Activated gamma-delta T cell (primary cell): ENCODE measurements at regions not wholly inside any gene's neighbourhood (a gene's known extent, or its start where the extent isn't known, plus 50 kb on each side); places are given as distances from the start of the nearest gene placed in this dataset.
"Not testable (repeated sequence)": the region's sequence is repeated elsewhere in the genome, so short reads cannot be mapped to it uniquely, and the experiment has no call there.

Experiments
- DNase-seq: peaks from one replicate; lab custom pipeline; 2025; lab: John Stamatoyannopoulos, UW

DNA sequence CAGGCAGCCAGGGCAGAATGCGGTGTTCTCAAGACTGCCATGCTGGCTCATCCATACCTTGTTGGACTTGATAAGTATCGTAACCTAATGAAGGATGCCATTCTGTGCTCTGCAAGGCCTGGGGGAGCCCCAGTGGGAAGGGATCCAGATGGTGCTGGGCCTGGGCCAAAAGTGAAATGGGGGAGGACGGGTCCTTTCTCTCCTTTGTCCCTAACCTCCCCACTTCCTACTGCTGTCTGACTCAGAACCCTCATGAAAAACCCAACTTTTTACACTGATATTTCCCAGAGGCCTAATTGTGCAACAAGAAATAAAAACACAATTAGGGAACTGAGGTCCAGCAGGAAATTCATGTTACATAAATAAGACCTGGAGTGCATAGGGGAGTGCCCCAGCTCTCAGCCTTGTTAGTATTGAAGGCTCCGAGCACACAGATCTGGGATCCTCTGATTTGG is 193.7 kb upstream of the SVIL start:
- DNase-seq = no peak

DNA sequence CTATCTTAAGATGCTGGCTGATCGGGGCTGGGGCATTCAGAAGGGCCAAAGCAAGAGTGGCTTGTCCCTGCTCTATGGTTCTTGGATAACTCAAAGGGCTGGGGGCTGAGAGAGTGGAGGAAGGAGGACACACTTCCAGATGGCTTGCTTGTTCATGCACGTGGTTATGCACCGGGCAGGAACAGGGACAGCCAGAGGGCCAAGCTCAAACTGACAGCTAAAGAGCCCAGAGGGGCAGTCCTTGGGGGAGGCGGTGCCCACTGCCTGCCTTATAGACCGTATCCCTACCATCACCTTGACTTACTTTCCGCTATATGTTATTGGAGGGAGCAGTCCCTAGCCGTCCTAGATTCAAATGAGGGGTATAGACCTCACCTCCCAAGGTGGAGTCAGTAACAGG is 192.7 kb upstream of the SVIL start:
- DNase-seq = no peak

DNA sequence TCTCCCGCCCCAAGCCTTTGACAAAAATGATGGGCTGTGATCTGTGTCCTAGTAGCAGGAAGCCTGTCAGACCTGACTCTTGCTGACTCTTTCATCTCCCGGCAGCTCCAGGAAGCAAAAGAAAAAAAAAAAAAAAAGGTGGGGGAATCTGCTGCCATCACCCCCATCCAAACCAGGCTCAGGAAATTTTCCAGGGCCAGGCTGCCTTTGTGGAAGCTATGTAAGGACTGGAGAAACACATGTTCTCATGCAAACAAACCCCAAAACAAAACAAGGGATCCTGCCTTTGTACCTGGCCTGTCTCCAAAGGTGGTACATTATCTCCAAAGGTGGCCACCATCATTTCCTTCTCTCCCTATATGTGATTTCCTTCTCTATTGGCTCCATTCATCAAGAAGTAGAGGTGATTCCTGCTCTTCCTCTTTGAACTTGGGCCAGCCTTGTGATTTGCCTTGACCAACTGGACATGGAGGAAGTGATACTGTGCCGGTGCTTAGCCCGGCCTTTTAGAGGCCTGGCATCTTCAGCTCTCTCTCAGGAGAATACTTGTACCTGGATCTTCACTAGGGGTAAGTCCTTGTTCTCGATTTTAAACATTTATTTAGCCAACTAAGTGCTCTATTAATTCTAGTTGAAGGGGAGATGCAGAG is 192.2 kb upstream of the SVIL start:
- DNase-seq = no peak

DNA sequence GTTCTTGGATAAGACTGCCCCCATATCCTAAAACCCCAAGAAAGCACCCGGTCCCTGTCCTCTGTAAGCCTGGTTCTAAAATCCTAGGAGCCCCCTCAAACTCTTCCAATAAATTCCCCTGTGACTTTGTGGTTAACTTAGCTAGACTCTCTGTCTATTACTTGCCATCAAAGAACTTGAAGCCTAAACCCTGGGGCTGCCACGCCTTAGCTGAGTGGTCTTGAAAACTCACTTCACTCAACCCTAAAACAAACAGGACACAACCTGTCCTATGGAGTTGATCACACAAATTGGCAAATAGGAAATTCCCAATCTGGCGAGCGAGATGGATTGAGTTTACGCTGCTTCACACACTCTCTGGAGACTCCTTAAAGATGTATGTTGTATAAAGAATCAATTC is 191.4 kb upstream of the SVIL start:
- no peak for DNase-seq

DNA sequence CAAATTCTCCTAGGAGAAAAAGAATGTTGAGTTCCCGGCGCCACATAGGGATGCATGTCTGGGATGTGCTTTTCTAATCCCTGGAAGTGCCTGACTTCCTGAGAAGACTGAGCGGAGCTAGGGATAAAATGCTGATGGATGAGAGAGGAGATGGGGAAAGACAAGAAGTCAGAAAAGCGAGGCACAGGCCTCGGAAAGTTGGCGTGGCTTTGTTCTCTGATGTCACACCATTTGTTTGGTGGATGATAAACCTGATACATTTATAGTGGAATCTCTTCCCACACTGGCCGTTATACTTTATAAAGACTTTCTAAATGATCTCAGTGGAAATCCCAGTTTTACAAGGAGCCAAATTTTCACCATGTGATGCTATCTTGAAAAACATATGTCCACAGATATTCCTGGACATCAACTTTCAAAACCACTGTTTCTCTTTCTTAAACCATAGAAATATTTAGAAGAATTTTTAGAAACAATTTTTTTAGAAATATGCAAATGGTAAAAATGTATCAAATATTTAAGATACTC is 188.8 kb upstream of the SVIL start:
- DNase-seq = no peak

DNA sequence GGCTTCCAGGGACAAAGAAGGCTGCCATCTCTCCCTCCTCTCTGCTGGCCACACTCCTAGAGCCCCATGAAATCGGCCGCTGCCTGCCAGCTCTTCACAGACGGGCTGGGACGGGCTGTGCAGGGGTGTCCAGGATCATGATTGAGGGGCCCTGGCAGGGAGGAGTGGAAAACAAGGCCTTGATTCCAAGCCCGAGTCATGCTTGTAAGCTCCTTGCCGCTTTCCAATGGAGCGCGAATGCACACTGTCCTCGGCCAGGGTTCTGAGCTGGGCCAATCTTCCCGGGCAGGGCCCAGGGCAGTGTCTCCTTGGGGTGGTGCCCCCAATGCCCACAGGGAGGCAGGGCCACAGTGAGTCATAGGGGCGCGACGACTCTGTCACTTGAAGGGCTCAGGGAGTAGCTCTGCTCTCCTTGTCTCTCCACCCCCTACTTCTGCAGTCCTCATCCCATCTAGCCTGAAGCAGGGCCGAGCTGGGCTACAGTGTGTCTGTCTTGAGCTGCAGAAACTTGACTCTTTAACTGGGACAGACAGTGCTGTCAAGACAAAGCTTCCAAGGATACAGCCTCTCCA is 186.2 kb upstream of the SVIL start:
- no peak for DNase-seq

DNA sequence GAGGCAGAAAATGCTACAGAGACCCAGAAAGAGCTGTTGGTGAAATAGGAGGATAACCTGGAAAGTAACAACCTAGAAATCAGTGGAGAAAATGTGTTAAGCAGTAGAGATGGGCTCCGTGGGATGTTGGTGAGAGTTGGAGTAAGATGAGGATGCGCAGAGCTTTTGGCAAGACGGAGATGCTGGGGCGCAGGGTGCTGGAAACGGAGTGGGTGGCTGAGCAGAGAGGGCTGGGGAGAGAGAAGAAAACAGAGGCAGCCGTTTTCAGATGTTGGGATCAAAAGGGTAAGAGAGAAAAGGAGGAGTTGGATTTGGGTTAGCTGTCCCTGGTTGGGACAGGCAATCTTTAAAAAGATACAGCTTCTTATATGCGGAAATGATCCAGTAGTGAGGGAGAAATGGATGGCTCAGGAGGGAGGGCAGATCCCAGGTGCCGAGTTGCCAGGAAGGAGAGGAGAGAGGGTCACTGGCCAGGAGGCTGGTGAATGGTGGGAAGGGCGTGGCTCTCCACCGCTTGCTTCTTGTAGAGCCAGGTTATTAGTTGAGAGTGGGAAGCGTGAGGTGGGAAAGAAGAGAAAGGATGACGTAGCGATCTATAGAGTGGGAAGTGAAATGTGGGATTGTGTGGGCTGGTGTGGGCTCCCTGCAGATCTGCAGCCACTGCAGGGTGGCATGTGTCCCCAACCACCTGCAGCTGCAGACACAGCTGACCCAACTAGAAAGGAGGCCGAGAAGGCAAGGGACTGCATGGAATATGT is 182.2 kb upstream of the SVIL start:
- no peak for DNase-seq

DNA sequence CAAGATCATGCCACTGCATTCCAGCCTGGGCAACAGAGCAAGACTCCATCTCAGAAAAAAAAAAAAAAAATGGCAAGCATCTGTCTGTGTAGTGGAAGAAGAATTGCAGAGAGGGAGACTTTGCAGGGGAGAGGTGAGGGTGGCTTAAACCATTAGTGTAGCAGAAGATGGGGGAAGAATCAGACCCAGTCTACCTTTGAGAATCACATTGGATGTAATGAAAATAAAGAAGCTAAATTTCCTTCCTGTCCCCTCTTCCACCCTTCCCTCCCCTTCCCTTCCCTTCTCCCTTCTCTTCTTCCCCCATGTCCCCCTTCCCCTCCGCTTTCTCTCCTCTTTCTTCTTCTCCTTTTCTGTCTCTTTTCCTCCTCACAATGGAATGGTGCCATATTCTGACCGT is 180.8 kb upstream of the SVIL start:
- no peak for DNase-seq

DNA sequence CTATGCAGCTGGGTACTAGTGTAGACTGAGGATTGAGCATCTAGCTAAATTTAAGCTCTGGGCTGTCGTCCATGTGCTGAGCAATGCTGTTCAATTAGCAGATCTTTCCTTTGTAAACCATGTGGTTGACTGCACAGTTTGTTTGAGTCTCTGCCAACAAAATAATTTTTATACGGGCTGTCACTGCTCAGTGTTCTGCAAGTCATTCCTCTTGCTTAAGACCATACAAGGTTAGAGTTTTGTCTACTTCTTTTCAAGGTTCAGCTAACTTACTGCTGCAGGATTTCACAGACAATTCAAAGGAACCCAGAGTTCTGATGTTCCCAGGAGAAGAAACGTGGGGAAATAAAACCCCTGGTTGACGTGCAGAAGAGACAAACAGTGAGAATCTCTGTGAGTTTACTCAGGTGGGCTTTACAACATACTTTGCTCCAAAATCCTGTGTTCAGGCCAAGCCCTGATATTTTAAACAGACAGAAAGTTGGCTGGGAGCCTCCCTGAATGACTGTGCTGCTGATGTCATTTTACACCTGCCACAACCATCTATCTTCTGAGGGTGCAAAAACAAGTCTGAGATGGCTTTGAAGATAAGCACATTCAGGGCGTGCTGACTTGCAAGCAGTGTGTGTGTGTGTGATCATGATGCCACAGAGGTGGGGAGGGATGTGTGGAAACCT is 177.1 kb upstream of the SVIL start:
- no peak for DNase-seq

DNA sequence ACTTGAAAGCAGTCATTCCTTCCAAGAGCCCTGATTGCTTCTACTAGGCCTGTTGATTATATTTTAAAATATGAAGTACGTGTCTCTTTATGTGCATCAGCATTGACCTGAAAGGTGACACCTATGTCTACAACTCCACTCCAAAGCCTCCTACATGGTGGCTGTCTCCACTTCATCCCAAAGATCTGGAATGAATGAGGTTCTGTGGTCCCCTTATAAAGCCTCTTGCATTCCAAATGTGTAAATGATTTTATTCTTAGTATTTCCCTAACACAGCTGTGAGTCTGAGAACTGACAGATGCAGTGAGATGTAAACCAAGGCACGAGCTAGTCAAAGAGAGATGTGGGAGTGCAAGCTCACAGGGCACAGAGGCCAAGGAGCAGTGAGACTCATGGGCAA is 176.0 kb upstream of the SVIL start:
- no peak for DNase-seq

DNA sequence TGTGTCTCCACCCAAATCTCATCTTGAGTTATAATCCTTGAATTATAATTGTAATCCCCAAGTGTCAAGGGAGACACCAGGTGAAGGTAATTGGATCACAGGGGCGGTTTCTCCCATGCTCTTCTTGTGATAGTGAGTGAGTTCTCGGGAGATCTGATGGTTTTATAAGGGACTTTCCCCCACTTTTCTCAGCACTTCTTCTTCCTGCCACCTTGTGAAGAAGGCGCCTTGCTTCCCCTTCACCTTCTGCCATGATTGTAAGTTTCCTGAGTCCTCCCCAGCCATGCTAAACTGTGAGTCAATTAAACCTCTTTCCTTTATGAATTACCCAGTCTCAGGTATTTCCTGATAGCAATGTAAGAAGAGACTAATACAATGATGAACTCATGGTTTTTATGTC is 175.5 kb upstream of the SVIL start:
- DNase-seq = not testable (repeated sequence)

DNA sequence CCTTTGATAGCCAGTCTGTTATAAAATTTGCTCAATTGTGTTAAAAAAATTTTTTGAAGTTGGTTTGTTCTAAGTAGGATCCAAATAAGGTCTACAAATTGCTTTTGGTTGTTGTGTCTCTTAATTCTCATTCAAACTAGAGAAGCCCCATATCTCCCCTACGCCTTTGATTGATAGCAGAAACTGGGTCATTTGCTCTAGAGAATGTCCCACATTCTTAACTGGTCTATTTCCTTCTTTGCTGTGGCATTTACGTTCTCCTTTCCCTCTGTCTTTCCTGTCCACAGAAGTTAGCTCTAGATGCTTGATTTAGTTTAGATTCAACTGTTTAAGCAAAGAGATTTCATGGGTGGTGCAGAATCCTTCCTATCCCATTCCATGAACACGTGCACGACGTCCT is 174.6 kb upstream of the SVIL start:
- DNase-seq = no peak

DNA sequence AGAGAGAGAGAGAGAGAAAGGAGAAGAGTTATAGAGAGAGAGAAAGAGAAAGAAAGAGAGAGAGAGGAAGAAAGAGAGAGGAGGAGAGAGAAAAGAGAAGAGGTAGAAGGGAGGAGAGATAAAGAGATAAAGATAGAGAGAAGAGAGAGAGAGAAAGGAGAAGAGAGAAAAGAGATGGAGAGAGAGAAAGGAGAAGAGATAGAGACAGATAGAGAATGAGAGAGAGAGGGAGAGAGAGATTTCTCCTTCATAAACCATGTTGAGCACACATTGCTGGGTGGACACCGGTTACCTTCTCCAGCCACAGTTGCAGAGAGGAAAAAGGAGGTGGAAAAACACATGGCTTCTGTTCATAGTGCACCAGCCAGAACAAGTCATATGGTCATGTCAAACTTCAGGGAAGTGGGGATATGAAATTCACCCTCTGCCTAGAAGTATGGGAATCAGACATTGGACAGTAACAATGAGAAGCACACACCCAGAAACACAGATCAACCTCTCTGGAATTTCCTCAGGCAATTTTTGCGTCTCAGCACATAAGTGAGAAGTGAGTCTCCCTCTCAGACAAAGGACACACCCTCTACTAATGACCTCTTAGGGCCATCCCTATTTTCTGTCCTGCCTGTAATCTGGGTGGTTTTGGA is 172.5 kb upstream of the SVIL start:
- no peak for DNase-seq

DNA sequence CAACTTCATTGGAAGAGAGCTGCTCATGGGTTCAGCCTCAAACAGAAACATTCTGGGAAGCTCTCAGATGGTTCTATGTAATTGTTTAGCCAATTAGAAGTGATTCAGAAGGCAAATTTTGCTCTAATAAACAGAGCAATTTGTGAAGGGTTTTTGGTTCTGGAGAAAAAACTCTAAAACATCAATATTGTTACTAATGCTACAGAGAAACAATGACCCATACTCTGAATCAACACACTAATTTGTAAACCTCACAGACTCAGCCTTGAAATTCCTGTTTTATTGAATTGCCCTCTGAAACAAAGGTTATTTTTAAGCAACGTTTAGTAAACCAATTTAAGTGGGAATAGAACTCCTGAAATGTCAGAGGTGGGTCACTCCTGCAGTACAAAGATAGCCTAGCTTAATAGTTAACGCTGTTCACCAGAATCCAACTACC is 171.6 kb upstream of the SVIL start:
- DNase-seq = no peak

DNA sequence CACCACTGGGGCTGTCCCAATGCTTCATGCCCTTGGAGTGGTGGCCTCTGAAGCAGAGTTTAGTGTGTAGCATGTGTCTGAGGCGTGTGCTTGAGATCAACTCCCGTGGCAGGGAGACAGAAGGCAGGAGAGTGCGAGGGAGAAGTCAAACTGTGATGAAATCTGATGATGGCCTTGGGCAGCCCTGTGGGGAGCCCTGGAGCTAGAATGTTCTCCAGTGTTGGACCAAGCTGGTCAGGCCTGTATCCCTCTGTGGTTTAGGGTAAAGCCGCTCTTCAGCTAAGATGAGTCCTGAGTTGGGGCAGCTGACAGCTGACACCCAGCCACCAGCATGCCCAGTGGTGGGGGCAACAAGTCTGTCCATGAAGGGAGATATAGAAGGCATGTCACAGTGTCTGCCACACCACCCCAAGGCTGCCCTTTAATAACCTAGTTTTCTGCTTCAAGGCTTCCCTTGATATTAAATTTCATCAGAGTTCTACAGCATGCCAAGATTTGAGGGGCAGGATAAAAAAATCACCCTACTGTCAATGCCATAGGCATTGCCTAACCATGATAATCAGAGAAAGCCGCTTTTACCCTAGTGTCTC is 170.5 kb upstream of the SVIL start:
- no peak for DNase-seq

DNA sequence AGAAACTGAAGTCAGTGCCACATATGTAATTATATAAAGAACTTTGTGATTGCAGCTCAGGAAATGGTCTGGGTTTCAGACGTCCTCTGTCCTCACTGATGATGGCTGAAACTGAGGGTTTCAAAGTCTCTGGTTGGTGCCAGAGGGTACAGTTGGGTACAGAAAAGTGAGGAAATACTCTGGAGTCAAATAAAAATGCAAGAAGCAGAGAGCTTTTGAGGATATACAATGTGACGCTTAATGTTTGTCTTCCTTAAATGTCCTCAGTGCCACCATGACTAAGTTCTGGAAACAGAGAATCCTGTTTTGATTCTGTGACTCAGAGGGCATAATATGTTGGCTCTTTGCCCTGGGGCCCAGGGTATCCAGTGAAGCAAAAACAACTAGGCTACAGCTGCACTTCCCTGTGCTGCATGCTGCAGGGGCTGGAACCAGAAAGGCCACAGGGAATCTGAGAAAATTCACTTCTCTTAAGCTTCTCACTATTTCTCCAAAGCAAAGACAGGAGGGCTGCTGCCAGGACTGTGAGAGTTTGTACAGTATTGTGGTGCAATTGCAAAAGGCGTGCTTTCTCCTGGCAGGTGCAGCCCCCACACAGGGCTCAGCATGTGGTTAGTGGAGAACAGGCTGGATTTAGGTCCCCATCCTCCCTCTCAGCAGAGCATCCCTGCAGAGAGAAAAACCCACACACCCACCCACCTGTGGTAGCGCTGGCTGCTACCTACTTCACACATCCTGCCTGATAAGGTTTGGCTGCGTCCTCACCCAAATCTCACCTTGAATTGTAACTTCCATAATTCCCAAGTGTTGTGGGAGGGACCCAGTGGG is 169.5 kb upstream of the SVIL start:
- no peak for DNase-seq

DNA sequence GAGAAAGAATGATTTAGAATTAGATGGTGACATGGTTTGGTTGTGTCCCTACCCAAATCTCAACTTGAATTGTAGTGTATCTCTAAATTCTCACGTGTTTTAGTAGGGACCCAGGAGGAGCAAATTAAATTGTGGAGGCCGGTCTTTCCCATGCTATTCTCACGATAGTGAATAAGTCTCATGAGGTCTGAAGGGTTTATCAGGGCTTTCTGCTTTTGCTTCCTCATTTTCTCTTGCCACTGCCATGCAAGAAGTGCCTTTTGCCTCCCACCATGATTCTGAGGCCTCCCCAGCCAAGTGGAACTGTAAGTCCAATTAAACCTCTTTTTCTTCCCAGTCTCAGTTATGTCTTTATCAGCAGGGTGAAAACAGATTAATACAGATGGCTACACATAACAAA is 167.4 kb upstream of the SVIL start:
- DNase-seq = no peak

DNA sequence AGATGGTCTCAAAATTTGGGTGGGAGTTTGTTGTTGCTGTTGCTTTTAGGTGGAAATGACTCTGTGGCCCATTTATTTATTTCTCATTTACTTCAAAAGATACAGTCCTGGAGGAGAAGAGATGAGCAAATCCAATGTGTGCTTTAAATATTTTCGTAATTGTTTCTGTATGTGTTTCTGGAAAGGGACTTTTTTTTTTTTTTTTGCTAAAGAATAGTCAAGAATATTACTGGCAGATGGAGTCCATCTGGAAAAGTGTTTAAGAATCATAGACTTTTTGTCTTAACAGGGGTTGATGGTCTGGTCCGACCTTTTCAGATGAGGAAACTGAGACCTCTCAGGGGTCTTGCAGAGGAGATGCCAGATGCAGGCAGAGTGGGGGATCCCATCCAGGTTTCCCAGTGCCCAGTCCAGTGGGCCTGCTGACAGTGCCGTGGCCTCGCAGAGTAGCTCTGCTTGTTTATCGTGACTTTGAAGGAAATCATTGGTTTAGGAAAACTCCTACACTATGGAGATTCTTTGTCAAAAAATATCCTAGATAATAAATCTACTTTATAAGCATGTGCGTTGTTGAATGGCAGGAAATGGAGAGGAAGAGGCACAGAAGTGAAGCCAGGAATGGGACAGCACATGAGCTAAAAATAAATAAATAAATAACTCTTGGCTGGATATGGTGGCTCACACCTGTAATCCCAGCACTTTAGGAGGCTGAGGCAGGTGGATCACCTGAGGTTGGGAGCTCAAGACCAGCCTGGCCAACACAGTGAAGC is 164.3 kb upstream of the SVIL start:
- DNase-seq = no peak

DNA sequence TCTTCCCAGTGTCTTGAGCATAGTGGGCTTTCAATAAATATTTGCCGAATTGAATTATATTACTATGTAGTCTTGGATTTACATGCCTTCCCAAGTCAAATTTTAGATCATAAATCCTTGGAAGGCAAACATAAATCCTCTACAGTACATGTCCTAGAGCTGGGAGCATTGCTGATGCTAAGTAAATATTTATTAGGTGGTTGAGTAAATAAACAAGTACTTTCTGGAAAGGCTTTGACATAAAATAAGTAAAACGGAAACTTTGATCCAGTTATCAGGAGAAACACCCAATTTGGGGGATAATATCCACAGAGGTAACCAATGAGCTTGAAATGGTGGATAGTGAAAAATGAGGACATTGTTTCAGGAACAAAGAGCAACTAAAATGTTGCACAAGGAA is 162.8 kb upstream of the SVIL start:
- no peak for DNase-seq

DNA sequence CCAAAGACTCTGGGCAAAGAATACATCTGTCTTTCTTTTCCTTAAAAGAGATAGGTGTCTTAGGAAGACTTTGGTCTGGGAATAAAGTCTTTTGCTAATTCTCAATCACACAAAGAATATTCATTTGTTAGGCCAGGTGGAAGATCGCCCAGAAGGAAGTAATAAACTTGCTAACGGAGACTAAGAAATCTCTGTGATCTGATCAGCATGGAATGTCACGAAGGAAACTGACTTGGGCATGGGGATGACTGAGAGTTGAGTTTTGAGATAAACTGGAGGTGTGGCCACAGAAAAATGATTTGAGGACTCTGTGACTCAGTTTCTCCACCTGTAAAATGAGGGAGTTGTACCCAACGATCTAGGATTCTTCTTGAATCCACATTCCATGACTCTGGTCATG is 161.1 kb upstream of the SVIL start:
- DNase-seq = no peak
